ENCODE measurements at regions not wholly inside any gene's neighbourhood (a gene's known extent, or its start where the extent isn't known, plus 50 kb on each side); places are given as distances from the start of the nearest gene placed in this dataset.

- no peaks in the 10 kb centered on the region for H3K36me3 ChIP-seq (ENCODE audit: low read depth)
- DNase-seq (ENCODE audit: low spot score), result no peak
- TF ChIP-seq, protein P1, sequence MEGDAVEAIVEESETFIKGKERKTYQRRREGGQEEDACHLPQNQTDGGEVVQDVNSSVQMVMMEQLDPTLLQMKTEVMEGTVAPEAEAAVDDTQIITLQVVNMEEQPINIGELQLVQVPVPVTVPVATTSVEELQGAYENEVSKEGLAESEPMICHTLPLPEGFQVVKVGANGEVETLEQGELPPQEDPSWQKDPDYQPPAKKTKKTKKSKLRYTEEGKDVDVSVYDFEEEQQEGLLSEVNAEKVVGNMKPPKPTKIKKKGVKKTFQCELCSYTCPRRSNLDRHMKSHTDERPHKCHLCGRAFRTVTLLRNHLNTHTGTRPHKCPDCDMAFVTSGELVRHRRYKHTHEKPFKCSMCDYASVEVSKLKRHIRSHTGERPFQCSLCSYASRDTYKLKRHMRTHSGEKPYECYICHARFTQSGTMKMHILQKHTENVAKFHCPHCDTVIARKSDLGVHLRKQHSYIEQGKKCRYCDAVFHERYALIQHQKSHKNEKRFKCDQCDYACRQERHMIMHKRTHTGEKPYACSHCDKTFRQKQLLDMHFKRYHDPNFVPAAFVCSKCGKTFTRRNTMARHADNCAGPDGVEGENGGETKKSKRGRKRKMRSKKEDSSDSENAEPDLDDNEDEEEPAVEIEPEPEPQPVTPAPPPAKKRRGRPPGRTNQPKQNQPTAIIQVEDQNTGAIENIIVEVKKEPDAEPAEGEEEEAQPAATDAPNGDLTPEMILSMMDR (IDR thresholded peaks at IDR 0.05; ENCODE audit: poor library complexity, severe bottlenecking), result no peak
- H3K27ac ChIP-seq (ENCODE audit: poor library complexity, severe bottlenecking), result no peak overlapping the region
- H3K27me3 ChIP-seq (ENCODE audit: insufficient read depth, poor library complexity, severe bottlenecking), result peaks cover 26% of the 10 kb centered on the region
- no peaks in the 10 kb centered on the region for H3K9me3 ChIP-seq (ENCODE audit: severe bottlenecking)
- no peak overlapping the region for H3K4me3 ChIP-seq (ENCODE audit: severe bottlenecking)
- H3K4me1 ChIP-seq (ENCODE audit: insufficient read depth, poor library complexity, severe bottlenecking), result no peaks in the 10 kb centered on the region
- no peak for ATAC-seq (ENCODE audit: low read depth)
Observed at GRCh38 chr18:75134611-75134975, 74.3 kb downstream of the PTGR3 start.

DNA sequence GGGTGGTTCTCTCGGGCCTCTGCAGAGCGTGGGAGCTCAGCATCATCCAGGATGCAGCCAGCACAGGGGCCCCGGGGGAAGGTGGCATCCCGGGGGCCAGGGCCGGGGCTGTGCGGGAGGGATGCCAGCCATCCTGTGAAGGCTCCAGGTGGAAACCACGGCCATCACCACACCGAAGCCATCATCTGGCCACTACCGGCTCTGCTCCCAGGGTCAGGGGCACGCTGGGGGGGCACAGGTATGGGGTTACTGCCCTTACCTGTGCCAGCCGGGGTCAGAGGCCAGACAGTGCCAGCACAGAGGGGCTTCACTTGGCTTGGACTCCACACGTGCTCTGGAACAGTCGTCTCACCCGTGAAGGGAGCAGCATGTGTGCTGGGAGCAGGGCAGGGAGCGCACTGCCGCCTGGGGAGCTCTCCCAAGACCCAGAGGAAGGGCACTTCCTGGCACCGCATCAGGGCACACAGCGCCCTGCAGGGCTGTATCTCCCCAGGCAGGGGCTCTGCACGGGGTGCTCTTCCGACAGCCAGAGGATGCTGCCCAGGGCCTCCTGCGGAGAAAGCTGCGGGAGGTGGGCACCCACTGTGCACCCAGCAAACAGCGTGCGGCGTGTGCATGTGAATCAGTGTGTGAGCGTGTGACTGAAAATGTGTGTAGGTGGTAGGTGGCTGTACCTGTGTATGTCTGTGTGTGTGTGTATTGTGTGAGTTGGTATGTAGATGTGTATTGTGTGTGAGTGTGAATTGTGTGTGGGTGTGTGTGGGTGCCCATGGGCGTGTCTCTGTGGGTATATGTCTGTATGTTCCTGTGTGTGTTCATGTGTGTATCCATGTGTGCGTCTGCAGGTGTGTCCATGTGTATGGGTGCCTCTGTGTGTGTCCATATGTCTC, 75.0 kb downstream of the PTGR3 start:
- H3K27ac ChIP-seq (ENCODE audit: poor library complexity, severe bottlenecking), result no peak overlapping the region
- no peak for DNase-seq (ENCODE audit: low spot score)
- H3K9me3 ChIP-seq (ENCODE audit: severe bottlenecking), result no peaks in the 10 kb centered on the region
- no peak overlapping the region for H3K4me3 ChIP-seq (ENCODE audit: severe bottlenecking)
- peaks cover 26% of the 10 kb centered on the region for H3K27me3 ChIP-seq (ENCODE audit: insufficient read depth, poor library complexity, severe bottlenecking)
- H3K4me1 ChIP-seq (ENCODE audit: insufficient read depth, poor library complexity, severe bottlenecking), result no peaks in the 10 kb centered on the region
- ATAC-seq (ENCODE audit: low read depth), result no peak
- TF ChIP-seq, protein P1 (IDR thresholded peaks at IDR 0.05; ENCODE audit: poor library complexity, severe bottlenecking), result no peak
- no peaks in the 10 kb centered on the region for H3K36me3 ChIP-seq (ENCODE audit: low read depth)

DNA sequence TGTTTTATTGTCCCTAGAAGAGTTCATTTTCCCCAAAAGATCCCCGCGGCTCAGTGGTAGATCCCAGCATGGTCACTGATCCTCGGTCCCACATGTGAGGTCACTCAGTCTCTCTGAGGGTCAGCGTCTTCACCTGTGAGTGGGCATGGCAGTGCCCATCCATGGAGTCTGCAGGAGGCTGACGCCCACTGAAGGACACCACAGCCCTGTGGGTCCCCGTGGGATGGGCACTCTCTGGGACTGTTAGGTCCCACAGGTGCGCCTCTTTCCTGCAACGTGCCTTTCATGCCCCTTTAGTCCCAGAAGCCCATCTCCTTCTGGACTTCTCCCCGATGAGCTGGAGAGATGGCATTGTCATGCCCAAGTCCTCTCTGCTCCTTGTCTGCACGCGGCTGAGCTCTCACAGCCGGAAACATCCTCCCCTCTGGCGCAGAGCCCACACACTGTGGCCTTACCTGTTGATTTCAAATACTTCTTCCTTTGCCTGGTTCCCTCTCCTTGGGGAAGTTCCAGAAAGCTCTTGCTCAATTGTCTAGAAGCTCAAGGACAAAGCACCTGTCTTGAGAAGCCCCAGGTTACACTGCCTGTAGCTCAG, 75.9 kb downstream of the PTGR3 start:
- peaks cover 26% of the 10 kb centered on the region for H3K27me3 ChIP-seq (ENCODE audit: insufficient read depth, poor library complexity, severe bottlenecking)

GRCh38 chr18:75132098-75132870, 76.7 kb downstream of the PTGR3 start:
- DNase-seq (ENCODE audit: low spot score), result no peak
- H3K27me3 ChIP-seq (ENCODE audit: insufficient read depth, poor library complexity, severe bottlenecking), result peaks cover 26% of the 10 kb centered on the region
- no peak overlapping the region for H3K27ac ChIP-seq (ENCODE audit: poor library complexity, severe bottlenecking)
- H3K9me3 ChIP-seq (ENCODE audit: severe bottlenecking), result no peaks in the 10 kb centered on the region
- H3K4me3 ChIP-seq (ENCODE audit: severe bottlenecking), result no peak overlapping the region
- ATAC-seq (ENCODE audit: low read depth), result no peak
- H3K4me1 ChIP-seq (ENCODE audit: insufficient read depth, poor library complexity, severe bottlenecking), result no peaks in the 10 kb centered on the region
- no peaks in the 10 kb centered on the region for H3K36me3 ChIP-seq (ENCODE audit: low read depth)
- TF ChIP-seq, protein P1 (IDR thresholded peaks at IDR 0.05; ENCODE audit: poor library complexity, severe bottlenecking), result no peak

More for the DNA sequence above, 75.9 kb downstream of the PTGR3 start:
- Histone ChIP-seq H3K4me3 (ENCODE audit: severe bottlenecking) (no peak overlapping the region), H3K36me3 (ENCODE audit: low read depth) (no peaks in the 10 kb centered on the region), H3K27ac (ENCODE audit: poor library complexity, severe bottlenecking) (no peak overlapping the region), H3K9me3 (ENCODE audit: severe bottlenecking) (no peaks in the 10 kb centered on the region), H3K4me1 (ENCODE audit: insufficient read depth, poor library complexity, severe bottlenecking) (no peaks in the 10 kb centered on the region)
- DNase-seq (ENCODE audit: low spot score), result no peak
- TF ChIP-seq, protein P1 (IDR thresholded peaks at IDR 0.05; ENCODE audit: poor library complexity, severe bottlenecking), result no peak
- ATAC-seq (ENCODE audit: low read depth), result peak; percentile 42; the same call in 1 of the 3 replicates
